ENCODE measurements at regions not wholly inside any gene's neighbourhood (a gene's known extent, or its start where the extent isn't known, plus 50 kb on each side); places are given as distances from the start of the nearest gene placed in this dataset.

- no peak overlapping the region for H3K4me3 ChIP-seq
- WGBS, 3 donors: 47 to 67% (median 51%) methylated on average over 3 of the region's 3 CpGs
Observed at GRCh38 chr21:29237110-29238052, 61.3 kb upstream of the BACH1 start.

GRCh38 chr21:29238053-29238966, 60.4 kb upstream of the BACH1 start:
- Histone ChIP-seq H3K9me3 (no peaks in the 10 kb centered on the region), H3K4me3 (no peak overlapping the region), H3K27me3 (ENCODE audit: insufficient read depth in 3 of 3, low read length in 2 of 3) (no peaks in the 10 kb centered on the region), H3K27ac (no peak overlapping the region), H3K4me1 (peaks cover 4% of the 10 kb centered on the region), H3K36me3 (ENCODE audit: insufficient read depth in 1 of 2, low read depth in 1 of 2) (no peaks in the 10 kb centered on the region)
- DNase-seq: no peak
- 82 to 86% (median 82%) methylated on average over 6 of the region's 6 CpGs for WGBS, 3 donors
- intact Hi-C loops (cut with DNase I): no loop called here
- ATAC-seq: no peak
- TF ChIP-seq CTCF (IDR thresholded peaks at IDR 0.05): no peak

More at GRCh38 chr21:29237110-29238052, 61.3 kb upstream of the BACH1 start:
- intact Hi-C loops (cut with DNase I): no loop called here
- H3K27me3 ChIP-seq (ENCODE audit: insufficient read depth in 3 of 3, low read length in 2 of 3): no peaks in the 10 kb centered on the region
- H3K9me3 ChIP-seq: no peaks in the 10 kb centered on the region
- no peak overlapping the region for H3K27ac ChIP-seq
- DNase-seq: peak in 1 of 2 donors; percentile 18
- no peak for TF ChIP-seq CTCF (IDR thresholded peaks at IDR 0.05)
- H3K36me3 ChIP-seq (ENCODE audit: insufficient read depth in 1 of 2, low read depth in 1 of 2): no peaks in the 10 kb centered on the region
- H3K4me1 ChIP-seq: peaks cover 4% of the 10 kb centered on the region
- peak in 2 of 4 donors; percentile 35 to 44 for ATAC-seq

GRCh38 chr21:29238967-29239290, 59.8 kb upstream of the BACH1 start:
- intact Hi-C loops (cut with DNase I): no loop called here
- no peak for TF ChIP-seq CTCF (IDR thresholded peaks at IDR 0.05)
- H3K9me3 ChIP-seq: no peaks in the 10 kb centered on the region
- WGBS, 3 donors: 58 to 87% (median 75%) methylated on average over 3 of the region's 3 CpGs
- ATAC-seq: no peak
- H3K27me3 ChIP-seq (ENCODE audit: insufficient read depth in 3 of 3, low read length in 2 of 3): no peaks in the 10 kb centered on the region
- H3K4me3 ChIP-seq: no peak overlapping the region
- no peak for DNase-seq
- H3K4me1 ChIP-seq: peaks cover 4% of the 10 kb centered on the region
- no peaks in the 10 kb centered on the region for H3K36me3 ChIP-seq (ENCODE audit: insufficient read depth in 1 of 2, low read depth in 1 of 2)
- no peak overlapping the region for H3K27ac ChIP-seq

- Histone ChIP-seq H3K36me3 (ENCODE audit: insufficient read depth in 1 of 2, low read depth in 1 of 2) (no peaks in the 10 kb centered on the region), H3K27me3 (ENCODE audit: insufficient read depth in 3 of 3, low read length in 2 of 3) (no peaks in the 10 kb centered on the region), H3K9me3 (no peaks in the 10 kb centered on the region), H3K4me3 (no peak overlapping the region), H3K27ac (no peak overlapping the region), H3K4me1 (peaks cover 4% of the 10 kb centered on the region)
- intact Hi-C loops (cut with DNase I): no loop called here
- ATAC-seq (no peak), DNase-seq (no peak)
- TF ChIP-seq CTCF (IDR thresholded peaks at IDR 0.05): no peak
- 96 to 100% (median 98%) methylated on average over 1 of the region's 1 CpG for WGBS, 3 donors
Observed at GRCh38 chr21:29240136-29240535, 58.6 kb upstream of the BACH1 start.
